GM23338 (cell line): ENCODE measurements at regions not wholly inside any gene's neighbourhood (a gene's known extent, or its start where the extent isn't known, plus 50 kb on each side); places are given as distances from the start of the nearest gene placed in this dataset.

Experiments
- EZH2 ChIP-seq: fragments of 200-600 bp; sonication (generic); IDR thresholded peaks from one replicate; pipeline ENCODE4 v1.8.0; 2017; ENCODE audit warnings: antibody characterized with exemption, mild to moderate bottlenecking, low read depth; ENCODE audit not compliant: unreplicated experiment
- EZH2phosphoT487 ChIP-seq: fragments of 200-600 bp; sonication (generic); IDR thresholded peaks from one replicate; pipeline ENCODE4 v1.8.1; 2018; ENCODE audit warnings: antibody characterized with exemption; ENCODE audit not compliant: unreplicated experiment
- POLR2AphosphoS5 ChIP-seq: IDR thresholded peaks from 2 replicates; pipeline ENCODE4 v1.6.1; 2016; ENCODE audit warnings: antibody characterized with exemption, low read depth
- ZNF114 ChIP-seq: fragments of 250-450 bp; sonication (Bioruptor Pico); IDR thresholded peaks from 2 replicates; pipeline ENCODE4 v1.5.0; 2020; ENCODE audit warnings: mild to moderate bottlenecking, moderate library complexity
- TF ChIP-seq, protein P1 (sequence below), 2 experiments: fragments of 200-600 bp in 1 of 2; sonication (generic) in 1 of 2; conservative IDR thresholded peaks; 2 replicates each; pipeline versions ENCODE4 v1.5.1 to v1.6.1; 2016 to 2017; ENCODE audit warnings: antibody characterized with exemption in 2 of 2, low read depth in 2 of 2, mild to moderate bottlenecking in 2 of 2, moderate library complexity in 1 of 2

DNA sequence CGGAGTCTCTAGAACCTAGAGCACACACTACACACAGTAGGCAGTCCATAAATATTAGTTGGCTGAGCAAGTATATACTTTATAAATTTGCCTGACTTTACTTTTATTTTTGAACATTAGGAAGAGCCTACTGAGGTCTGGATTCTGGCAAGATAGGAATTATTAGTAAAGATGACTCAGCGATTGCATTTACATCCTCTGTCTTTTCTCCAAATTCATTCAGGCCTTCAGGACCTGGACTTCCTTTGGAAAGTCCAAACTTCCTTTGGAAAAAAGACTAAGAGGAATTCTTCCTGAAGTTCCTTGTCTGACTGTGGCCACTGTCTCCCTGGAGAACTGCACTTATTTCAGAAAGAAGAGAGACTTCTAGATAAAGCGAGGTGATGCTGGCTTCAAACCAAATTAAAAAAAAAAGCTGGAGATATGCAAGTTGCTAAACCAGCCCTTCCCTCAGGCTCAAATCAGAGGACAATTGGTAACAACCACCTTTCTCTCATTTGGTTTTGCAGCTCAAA, 251.3 kb downstream of the GAS1 start:
- TF ChIP-seq, protein P1, sequence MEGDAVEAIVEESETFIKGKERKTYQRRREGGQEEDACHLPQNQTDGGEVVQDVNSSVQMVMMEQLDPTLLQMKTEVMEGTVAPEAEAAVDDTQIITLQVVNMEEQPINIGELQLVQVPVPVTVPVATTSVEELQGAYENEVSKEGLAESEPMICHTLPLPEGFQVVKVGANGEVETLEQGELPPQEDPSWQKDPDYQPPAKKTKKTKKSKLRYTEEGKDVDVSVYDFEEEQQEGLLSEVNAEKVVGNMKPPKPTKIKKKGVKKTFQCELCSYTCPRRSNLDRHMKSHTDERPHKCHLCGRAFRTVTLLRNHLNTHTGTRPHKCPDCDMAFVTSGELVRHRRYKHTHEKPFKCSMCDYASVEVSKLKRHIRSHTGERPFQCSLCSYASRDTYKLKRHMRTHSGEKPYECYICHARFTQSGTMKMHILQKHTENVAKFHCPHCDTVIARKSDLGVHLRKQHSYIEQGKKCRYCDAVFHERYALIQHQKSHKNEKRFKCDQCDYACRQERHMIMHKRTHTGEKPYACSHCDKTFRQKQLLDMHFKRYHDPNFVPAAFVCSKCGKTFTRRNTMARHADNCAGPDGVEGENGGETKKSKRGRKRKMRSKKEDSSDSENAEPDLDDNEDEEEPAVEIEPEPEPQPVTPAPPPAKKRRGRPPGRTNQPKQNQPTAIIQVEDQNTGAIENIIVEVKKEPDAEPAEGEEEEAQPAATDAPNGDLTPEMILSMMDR (conservative IDR thresholded peaks at IDR 0.05; ENCODE audit: low read depth in 2 of 2): no peak
- TF ChIP-seq EZH2phosphoT487 (no peak), POLR2AphosphoS5 (no peak), ZNF114 (CRISPR knock-in tag) (no peak), EZH2 (no peak)
